22Rv1 (cell line): ENCODE measurements at regions not wholly inside any gene's neighbourhood (a gene's known extent, or its start where the extent isn't known, plus 50 kb on each side); places are given as distances from the start of the nearest gene placed in this dataset.

ENCODE experiments used
- ZFX ChIP-seq: fragments of 450-650 bp; IDR thresholded peaks from 2 replicates; pipeline ENCODE4 v1.6.1; 2017; ENCODE audit warnings: antibody characterized with exemption, borderline replicate concordance
- TF ChIP-seq, protein P1 (sequence below): fragments of 450-650 bp; IDR thresholded peaks from 2 replicates; pipeline ENCODE4 v1.5.1; 2017; ENCODE audit warnings: mild to moderate bottlenecking

DNA sequence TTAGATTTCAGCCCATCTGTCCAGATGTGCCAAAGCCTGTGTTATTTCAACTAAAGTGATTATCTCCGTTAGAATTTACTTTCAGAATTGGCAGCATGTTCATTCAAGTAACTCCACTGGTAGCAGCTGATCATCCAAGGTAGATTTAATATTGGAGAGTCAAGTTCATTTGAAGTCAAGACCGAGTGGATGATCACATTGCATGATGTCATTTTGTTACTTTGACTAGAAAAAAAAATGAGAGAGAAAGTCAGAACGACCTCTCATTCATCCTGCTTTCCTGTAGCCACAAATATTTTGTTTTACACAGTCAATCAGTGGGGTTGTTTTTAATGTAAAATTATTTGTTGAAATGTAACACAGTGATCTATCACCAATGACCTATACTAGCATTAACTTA lies 196.7 kb upstream of the PHYHIPL start:
- TF ChIP-seq, protein P1, sequence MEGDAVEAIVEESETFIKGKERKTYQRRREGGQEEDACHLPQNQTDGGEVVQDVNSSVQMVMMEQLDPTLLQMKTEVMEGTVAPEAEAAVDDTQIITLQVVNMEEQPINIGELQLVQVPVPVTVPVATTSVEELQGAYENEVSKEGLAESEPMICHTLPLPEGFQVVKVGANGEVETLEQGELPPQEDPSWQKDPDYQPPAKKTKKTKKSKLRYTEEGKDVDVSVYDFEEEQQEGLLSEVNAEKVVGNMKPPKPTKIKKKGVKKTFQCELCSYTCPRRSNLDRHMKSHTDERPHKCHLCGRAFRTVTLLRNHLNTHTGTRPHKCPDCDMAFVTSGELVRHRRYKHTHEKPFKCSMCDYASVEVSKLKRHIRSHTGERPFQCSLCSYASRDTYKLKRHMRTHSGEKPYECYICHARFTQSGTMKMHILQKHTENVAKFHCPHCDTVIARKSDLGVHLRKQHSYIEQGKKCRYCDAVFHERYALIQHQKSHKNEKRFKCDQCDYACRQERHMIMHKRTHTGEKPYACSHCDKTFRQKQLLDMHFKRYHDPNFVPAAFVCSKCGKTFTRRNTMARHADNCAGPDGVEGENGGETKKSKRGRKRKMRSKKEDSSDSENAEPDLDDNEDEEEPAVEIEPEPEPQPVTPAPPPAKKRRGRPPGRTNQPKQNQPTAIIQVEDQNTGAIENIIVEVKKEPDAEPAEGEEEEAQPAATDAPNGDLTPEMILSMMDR: no peak
- no peak for TF ChIP-seq ZFX
